ENCODE measurements at regions not wholly inside any gene's neighbourhood (a gene's known extent, or its start where the extent isn't known, plus 50 kb on each side); places are given as distances from the start of the nearest gene placed in this dataset.
"Not testable (repeated sequence)": the region's sequence is repeated elsewhere in the genome, so short reads cannot be mapped to it uniquely, and the experiment has no call there.

DNA sequence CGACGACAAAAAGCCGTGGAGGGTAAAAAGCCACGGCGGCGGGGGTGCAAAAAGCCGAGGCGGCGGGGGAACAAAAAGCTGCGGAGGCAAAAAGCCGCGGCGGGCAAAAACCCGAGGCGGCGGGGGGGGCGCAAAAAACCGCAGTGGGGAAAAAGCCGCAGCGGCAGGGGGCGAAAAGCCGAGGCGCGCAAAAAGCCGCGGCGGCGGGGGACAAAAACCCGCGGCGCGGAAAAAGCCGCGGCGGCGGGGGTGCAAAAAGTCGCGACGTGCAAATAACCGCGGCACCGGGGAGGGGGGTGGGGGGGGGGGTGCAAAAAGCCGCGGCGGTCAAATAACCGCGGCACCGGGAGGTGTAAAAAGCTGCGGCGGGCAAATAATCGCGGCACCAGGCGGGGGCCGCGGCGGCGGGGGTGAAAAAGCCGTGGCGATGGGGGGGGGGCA lies 511.5 kb downstream of the FOXD4L5 start:
- WGBS, 2 donors = 1 to 2% methylated on average over 18 to 48 of the region's 59 CpGs
- no peak overlapping the region for H3K9ac ChIP-seq (ENCODE audit: insufficient read depth in 1 of 2, low read length in 2 of 2)
- peak; percentile 0 to 9 (median 1) for DNase-seq
- H3K27me3 ChIP-seq (ENCODE audit: control insufficient read depth in 3 of 3, insufficient read depth in 3 of 3, low read length in 2 of 3) = peaks cover 0 to 2% (median 0%) of the 10 kb centered on the region in 3 donors
- H3K9me3 ChIP-seq (ENCODE audit: control insufficient read depth in 4 of 4, insufficient read depth in 3 of 4, low read length in 3 of 4) = no peaks in the 10 kb centered on the region
- TF ChIP-seq, protein P1, sequence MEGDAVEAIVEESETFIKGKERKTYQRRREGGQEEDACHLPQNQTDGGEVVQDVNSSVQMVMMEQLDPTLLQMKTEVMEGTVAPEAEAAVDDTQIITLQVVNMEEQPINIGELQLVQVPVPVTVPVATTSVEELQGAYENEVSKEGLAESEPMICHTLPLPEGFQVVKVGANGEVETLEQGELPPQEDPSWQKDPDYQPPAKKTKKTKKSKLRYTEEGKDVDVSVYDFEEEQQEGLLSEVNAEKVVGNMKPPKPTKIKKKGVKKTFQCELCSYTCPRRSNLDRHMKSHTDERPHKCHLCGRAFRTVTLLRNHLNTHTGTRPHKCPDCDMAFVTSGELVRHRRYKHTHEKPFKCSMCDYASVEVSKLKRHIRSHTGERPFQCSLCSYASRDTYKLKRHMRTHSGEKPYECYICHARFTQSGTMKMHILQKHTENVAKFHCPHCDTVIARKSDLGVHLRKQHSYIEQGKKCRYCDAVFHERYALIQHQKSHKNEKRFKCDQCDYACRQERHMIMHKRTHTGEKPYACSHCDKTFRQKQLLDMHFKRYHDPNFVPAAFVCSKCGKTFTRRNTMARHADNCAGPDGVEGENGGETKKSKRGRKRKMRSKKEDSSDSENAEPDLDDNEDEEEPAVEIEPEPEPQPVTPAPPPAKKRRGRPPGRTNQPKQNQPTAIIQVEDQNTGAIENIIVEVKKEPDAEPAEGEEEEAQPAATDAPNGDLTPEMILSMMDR (IDR thresholded peaks at IDR 0.05; ENCODE audit: control extremely low read depth, extremely low read depth) = no peak
- H3K27ac ChIP-seq (ENCODE audit: low read depth in 1 of 2, low read length in 1 of 2) = no peak overlapping the region
- H3K4me1 ChIP-seq (ENCODE audit: control insufficient read depth in 5 of 5, insufficient read depth in 5 of 5, low read length in 5 of 5) = no peaks in the 10 kb centered on the region
- no peak for ATAC-seq (ENCODE audit: insufficient read depth, low FRiP score)
- no peaks in the 10 kb centered on the region for H3K36me3 ChIP-seq (ENCODE audit: control insufficient read depth in 4 of 4, insufficient read depth in 4 of 4, low read length in 4 of 4)
- H3K4me3 ChIP-seq = no peak overlapping the region

DNA sequence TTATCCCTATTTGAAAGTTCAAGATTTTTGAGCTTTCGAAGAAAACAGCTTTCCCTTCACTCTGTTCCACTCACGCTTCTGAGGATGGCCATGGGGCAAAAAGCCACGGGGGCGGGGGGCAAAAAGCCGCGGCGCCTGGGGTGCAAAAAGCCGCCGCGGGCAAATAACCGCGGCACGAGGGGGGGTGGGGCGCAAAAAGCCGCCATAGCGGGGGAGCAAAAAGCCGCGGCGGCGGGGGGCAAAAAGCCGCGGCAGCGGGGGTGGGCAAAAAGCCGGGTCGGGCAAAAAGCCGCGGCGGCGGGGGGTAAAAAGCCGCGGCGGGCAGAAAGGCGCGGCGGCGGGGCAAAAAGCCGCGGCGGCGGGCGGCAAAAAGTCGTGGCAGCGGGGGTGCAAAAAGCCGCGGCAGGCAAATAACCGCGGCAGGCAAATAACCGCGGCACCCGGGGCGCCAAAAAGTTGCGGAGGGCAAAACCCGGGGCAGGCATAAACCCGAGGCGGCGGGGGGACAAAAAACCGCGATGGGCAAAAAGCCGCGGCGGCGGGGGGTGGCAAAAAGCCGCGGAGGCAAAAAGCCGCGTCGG lies 512.2 kb downstream of the FOXD4L5 start:
- H3K9ac ChIP-seq (ENCODE audit: insufficient read depth in 1 of 2, low read length in 2 of 2); H3K4me3 ChIP-seq; H3K9me3 ChIP-seq (ENCODE audit: control insufficient read depth in 4 of 4, insufficient read depth in 3 of 4, low read length in 3 of 4); H3K36me3 ChIP-seq (ENCODE audit: control insufficient read depth in 4 of 4, insufficient read depth in 4 of 4, low read length in 4 of 4); H3K27me3 ChIP-seq (ENCODE audit: control insufficient read depth in 3 of 3, insufficient read depth in 3 of 3, low read length in 2 of 3); H3K27ac ChIP-seq (ENCODE audit: low read depth in 1 of 2, low read length in 1 of 2); ATAC-seq (ENCODE audit: insufficient read depth, low FRiP score); H3K4me1 ChIP-seq (ENCODE audit: control insufficient read depth in 5 of 5, insufficient read depth in 5 of 5, low read length in 5 of 5): not testable (repeated sequence)
- DNase-seq = peak in 2 of 3 donors; percentile 0 to 39
- WGBS, 2 donors = 0 to 1% methylated on average over 13 to 18 of the region's 67 CpGs

DNA sequence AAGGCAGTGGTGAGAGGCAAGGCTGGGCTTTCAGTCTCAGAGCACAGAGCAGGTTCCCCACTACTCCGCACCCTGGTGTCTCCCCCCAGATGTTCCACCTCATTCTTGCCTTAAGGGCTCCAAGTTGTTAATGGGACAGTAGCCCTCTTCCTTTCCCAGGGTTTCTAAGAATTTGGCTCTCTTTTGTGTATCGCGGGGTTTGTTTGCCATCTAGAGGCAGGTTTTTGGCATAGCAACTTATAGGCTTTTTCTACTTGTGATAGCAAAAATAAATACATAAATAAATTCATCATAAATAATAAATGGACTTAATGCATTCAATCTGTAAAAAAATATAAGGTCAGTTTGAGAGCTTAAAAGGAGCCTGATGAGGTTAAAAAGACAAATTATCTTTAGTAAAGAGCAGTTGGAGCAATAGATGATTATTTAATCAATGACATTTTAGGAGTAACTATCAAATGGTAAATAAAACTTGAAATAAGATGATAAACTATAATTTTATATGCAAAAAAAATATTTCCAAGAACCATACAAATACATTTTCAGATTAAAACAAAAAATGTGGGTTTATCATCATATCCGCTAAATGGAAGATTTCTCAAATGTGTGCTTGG lies 512.8 kb downstream of the FOXD4L5 start:
- H3K4me3 ChIP-seq; ATAC-seq (ENCODE audit: insufficient read depth, low FRiP score); H3K9me3 ChIP-seq (ENCODE audit: control insufficient read depth in 4 of 4, insufficient read depth in 3 of 4, low read length in 3 of 4); H3K27ac ChIP-seq (ENCODE audit: low read depth in 1 of 2, low read length in 1 of 2); DNase-seq; H3K36me3 ChIP-seq (ENCODE audit: control insufficient read depth in 4 of 4, insufficient read depth in 4 of 4, low read length in 4 of 4); H3K9ac ChIP-seq (ENCODE audit: insufficient read depth in 1 of 2, low read length in 2 of 2); H3K4me1 ChIP-seq (ENCODE audit: control insufficient read depth in 5 of 5, insufficient read depth in 5 of 5, low read length in 5 of 5); H3K27me3 ChIP-seq (ENCODE audit: control insufficient read depth in 3 of 3, insufficient read depth in 3 of 3, low read length in 2 of 3): not testable (repeated sequence)
- 0% methylated on average over 2 of the region's 4 CpGs; no CpG with 5 or more reads in 1 of the 2 donors for WGBS, 2 donors
